ACC112 (cell line): ENCODE measurements at regions not wholly inside any gene's neighbourhood (a gene's known extent, or its start where the extent isn't known, plus 50 kb on each side); places are given as distances from the start of the nearest gene placed in this dataset.

Experiments
- H2AFZ ChIP-seq: fragments of 200-600 bp; sonication (generic); one replicate; pipeline ENCODE4 v1.6.0; 2017; ENCODE audit warnings: antibody characterized with exemption, low read length; ENCODE audit not compliant: unreplicated experiment
- H3K27ac ChIP-seq: fragments of 200-600 bp; sonication (generic); 2 replicates; pipeline ENCODE4 v1.5.1; 2014; ENCODE audit warnings: low read depth, mild to moderate bottlenecking, antibody characterized with exemption, low read length, moderate library complexity
- H3K27me3 ChIP-seq: fragments of 200-600 bp; sonication (generic); 2 replicates; pipeline ENCODE4 v1.6.1; 2014; ENCODE audit warnings: mild to moderate bottlenecking, antibody characterized with exemption, low read length, moderate library complexity, mixed read lengths; ENCODE audit not compliant: insufficient read depth
- H3K36me3 ChIP-seq: fragments of 200-600 bp; sonication (generic); 2 replicates; pipeline ENCODE4 v1.6.1; 2016; ENCODE audit warnings: mild to moderate bottlenecking, antibody characterized with exemption, low read length, moderate library complexity, mixed read lengths; ENCODE audit not compliant: insufficient read depth
- H3K4me1 ChIP-seq: fragments of 200-600 bp; sonication (generic); one replicate; pipeline ENCODE4 v1.6.1; 2016; ENCODE audit warnings: low read length, mixed read lengths; ENCODE audit not compliant: insufficient read depth, unreplicated experiment, control insufficient read depth
- H3K4me3 ChIP-seq: fragments of 200-600 bp; sonication (generic); 2 replicates; pipeline ENCODE4 v1.5.1; 2014; ENCODE audit warnings: mild to moderate bottlenecking, low read depth, low read length
- H3K79me2 ChIP-seq: fragments of 200-600 bp; sonication (generic); one replicate; pipeline ENCODE4 v1.6.0; 2016; ENCODE audit warnings: low read length; ENCODE audit not compliant: control insufficient read depth, unreplicated experiment, insufficient read depth

GRCh38 chr6:11396860-11397259 lies 140.7 kb upstream of the TMEM170B start:
- Histone ChIP-seq H3K4me3 (no peak overlapping the region), H3K4me1 (peaks cover 7% of the 10 kb centered on the region), H3K79me2 (no peaks in the 10 kb centered on the region), H3K27ac (no peak overlapping the region), H3K27me3 (no peaks in the 10 kb centered on the region), H3K36me3 (no peaks in the 10 kb centered on the region), H2AFZ (no peak overlapping the region)

- H3K27me3 ChIP-seq, result no peaks in the 10 kb centered on the region
- H3K4me3 ChIP-seq, result no peak overlapping the region
- H3K36me3 ChIP-seq, result no peaks in the 10 kb centered on the region
- H2AFZ ChIP-seq, result no peak overlapping the region
- peaks cover 7% of the 10 kb centered on the region for H3K4me1 ChIP-seq
- no peaks in the 10 kb centered on the region for H3K79me2 ChIP-seq
- H3K27ac ChIP-seq, result no peak overlapping the region
Observed at GRCh38 chr6:11393713-11394627, 143.6 kb upstream of the TMEM170B start.

- Histone ChIP-seq H3K27me3 (peaks cover 4% of the 10 kb centered on the region; the same call in 1 of the 2 replicates), H3K79me2 (no peaks in the 10 kb centered on the region), H3K36me3 (no peaks in the 10 kb centered on the region), H3K4me1 (peaks cover 7% of the 10 kb centered on the region), H2AFZ (no peak overlapping the region), H3K4me3 (no peak overlapping the region), H3K27ac (no peak overlapping the region)
Observed at GRCh38 chr6:11392778-11393507, 144.6 kb upstream of the TMEM170B start.

- Histone ChIP-seq H3K27me3 (peaks cover 4% of the 10 kb centered on the region; the same call in 1 of the 2 replicates), H2AFZ (no peak overlapping the region), H3K4me3 (no peak overlapping the region), H3K4me1 (peaks cover 7% of the 10 kb centered on the region), H3K27ac (no peak overlapping the region), H3K36me3 (no peaks in the 10 kb centered on the region), H3K79me2 (no peaks in the 10 kb centered on the region)
Observed at GRCh38 chr6:11391934-11392777, 145.4 kb upstream of the TMEM170B start.

GRCh38 chr6:11389977-11390376 lies 147.6 kb upstream of the TMEM170B start:
- Histone ChIP-seq H3K79me2 (no peaks in the 10 kb centered on the region), H3K36me3 (no peaks in the 10 kb centered on the region), H3K4me1 (peaks cover 7% of the 10 kb centered on the region), H3K27me3 (peaks cover 11% of the 10 kb centered on the region), H3K27ac (no peak overlapping the region), H3K4me3 (no peak overlapping the region), H2AFZ (no peak overlapping the region)

- no peaks in the 10 kb centered on the region for H3K36me3 ChIP-seq
- H2AFZ ChIP-seq, result no peak overlapping the region
- peaks cover 11% of the 10 kb centered on the region for H3K27me3 ChIP-seq
- H3K79me2 ChIP-seq, result no peaks in the 10 kb centered on the region
- no peak overlapping the region for H3K27ac ChIP-seq
- peaks cover 7% of the 10 kb centered on the region for H3K4me1 ChIP-seq
- no peak overlapping the region for H3K4me3 ChIP-seq
Observed at GRCh38 chr6:11388983-11389944, 148.3 kb upstream of the TMEM170B start.

GRCh38 chr6:11387707-11388430 lies 149.7 kb upstream of the TMEM170B start:
- H3K36me3 ChIP-seq, result no peaks in the 10 kb centered on the region
- no peaks in the 10 kb centered on the region for H3K79me2 ChIP-seq
- H3K4me3 ChIP-seq, result no peak overlapping the region
- H2AFZ ChIP-seq, result no peak overlapping the region
- H3K27ac ChIP-seq, result no peak overlapping the region
- H3K27me3 ChIP-seq, result peaks cover 11% of the 10 kb centered on the region
- H3K4me1 ChIP-seq, result no peaks in the 10 kb centered on the region

GRCh38 chr6:11386726-11387125 lies 150.8 kb upstream of the TMEM170B start:
- Histone ChIP-seq H3K27me3 (peaks cover 11% of the 10 kb centered on the region), H3K4me1 (no peaks in the 10 kb centered on the region), H3K27ac (no peak overlapping the region), H3K4me3 (no peak overlapping the region), H3K79me2 (no peaks in the 10 kb centered on the region), H3K36me3 (no peaks in the 10 kb centered on the region), H2AFZ (no peak overlapping the region)

GRCh38 chr6:11386323-11386722 lies 151.2 kb upstream of the TMEM170B start:
- Histone ChIP-seq H3K4me1 (no peaks in the 10 kb centered on the region), H3K27me3 (peaks cover 11% of the 10 kb centered on the region), H3K27ac (no peak overlapping the region), H3K36me3 (no peaks in the 10 kb centered on the region), H3K79me2 (no peaks in the 10 kb centered on the region), H2AFZ (no peak overlapping the region), H3K4me3 (no peak overlapping the region)
